NCI-H69 (cell line): ENCODE measurements at regions not wholly inside any gene's neighbourhood (a gene's known extent, or its start where the extent isn't known, plus 50 kb on each side); places are given as distances from the start of the nearest gene placed in this dataset.
"Not testable (repeated sequence)": the region's sequence is repeated elsewhere in the genome, so short reads cannot be mapped to it uniquely, and the experiment has no call there.

Experiments used
- DNase-seq: peaks from one replicate; lab custom pipeline; 2025; lab: John Stamatoyannopoulos, UW

GRCh38 chr2:16970948-16971347 lies 305.3 kb upstream of the CYRIA start:
- DNase-seq = not testable (repeated sequence)

DNA sequence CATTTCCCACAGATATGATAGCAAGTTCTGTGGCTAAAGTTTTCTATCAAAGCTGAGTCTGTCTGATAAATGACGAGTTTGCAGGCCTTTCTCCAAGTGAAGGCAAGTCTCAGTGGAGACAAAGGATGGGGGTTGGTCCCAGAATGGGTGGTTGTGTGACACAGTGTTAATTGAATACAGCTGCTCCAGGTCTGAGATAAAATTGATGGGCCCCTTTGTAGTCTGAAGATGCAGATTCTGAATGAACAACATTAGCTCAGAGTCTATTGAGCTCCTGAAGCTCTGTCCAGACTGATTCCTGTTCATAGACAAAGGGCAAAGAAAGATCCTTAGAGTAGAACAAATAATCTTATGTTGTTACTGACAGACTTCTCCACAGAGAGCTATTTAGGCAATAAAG lies 296.9 kb upstream of the CYRIA start:
- peak; percentile 30 for DNase-seq

DNA sequence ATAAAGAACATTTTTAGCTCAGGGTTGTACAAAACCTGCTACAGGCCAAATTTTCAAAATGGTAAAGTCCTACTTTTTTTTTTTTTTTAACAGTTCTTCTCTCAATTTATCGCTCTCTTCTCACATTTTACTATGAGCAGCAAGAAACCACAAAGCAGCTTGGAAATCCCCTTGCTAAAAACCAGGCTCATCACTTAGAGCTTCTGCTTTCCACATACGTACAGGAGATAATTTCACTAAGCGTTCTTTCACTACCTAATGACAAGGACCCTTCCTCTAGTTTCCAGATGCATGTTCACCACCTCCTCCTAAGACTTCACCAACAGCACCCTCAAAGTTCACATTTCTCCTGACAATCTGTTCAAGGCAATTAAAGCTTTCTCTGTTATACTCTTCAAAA lies 294.9 kb upstream of the CYRIA start:
- no peak for DNase-seq

GRCh38 chr2:16958266-16958665 lies 292.6 kb upstream of the CYRIA start:
- DNase-seq = no peak

- DNase-seq = no peak
Measured at GRCh38 chr2:16952805-16953204, 287.2 kb upstream of the CYRIA start.

GRCh38 chr2:16952368-16952767 lies 286.7 kb upstream of the CYRIA start:
- DNase-seq = peak; percentile 21

GRCh38 chr2:16950436-16950835 lies 284.8 kb upstream of the CYRIA start:
- DNase-seq = peak; percentile 20

DNA sequence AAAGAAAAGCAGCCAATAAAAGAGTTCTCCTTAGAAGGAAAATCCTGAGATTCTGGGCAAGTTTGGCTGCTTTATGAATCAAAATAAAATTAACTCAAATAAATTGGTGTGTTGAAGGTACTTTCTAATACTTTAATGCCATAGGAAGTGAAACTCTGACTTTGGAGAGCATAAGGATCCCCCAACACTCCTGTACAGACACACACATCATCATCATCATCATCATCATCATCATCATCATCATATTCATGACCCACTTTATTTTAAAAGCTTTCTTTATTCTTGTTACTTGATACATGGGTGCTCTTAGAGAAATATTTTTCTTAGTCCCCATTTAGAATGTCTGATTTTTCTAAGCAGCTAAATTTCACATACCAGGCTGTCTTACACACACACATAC lies 283.1 kb upstream of the CYRIA start:
- DNase-seq = peak; percentile 27

GRCh38 chr2:16948053-16948452 lies 282.4 kb upstream of the CYRIA start:
- peak; percentile 94 for DNase-seq

DNA sequence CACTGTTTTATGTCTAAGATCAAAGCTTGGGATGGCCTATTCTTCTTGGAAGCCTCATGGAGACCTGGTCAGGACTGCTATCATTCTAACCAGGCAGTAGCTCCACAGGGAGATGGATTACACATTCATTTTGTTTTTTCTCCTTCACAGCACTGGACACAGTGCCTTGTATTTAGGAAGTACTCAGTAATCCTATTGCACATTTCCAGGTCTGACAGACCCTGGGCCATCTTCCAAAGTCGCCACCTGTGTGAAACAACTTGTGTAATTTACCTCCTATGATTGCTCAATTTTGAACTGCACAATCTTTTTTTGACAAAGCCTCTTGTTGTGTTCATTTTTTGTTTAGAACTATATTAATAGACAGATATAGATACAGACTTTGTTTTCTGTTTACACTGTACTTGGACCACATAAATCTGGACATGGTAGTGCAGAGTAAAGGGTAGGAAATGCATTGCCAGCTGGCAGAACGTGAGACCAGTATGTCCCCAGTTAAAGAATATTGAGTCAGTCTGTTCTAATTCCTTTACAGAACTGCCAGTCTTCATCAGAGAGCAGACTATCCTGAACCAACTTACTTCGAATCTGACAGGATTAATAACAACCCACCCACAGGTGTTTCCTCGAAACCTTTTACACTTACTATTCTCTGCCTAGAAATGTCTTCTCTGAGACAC lies 277.8 kb upstream of the CYRIA start:
- no peak for DNase-seq

DNA sequence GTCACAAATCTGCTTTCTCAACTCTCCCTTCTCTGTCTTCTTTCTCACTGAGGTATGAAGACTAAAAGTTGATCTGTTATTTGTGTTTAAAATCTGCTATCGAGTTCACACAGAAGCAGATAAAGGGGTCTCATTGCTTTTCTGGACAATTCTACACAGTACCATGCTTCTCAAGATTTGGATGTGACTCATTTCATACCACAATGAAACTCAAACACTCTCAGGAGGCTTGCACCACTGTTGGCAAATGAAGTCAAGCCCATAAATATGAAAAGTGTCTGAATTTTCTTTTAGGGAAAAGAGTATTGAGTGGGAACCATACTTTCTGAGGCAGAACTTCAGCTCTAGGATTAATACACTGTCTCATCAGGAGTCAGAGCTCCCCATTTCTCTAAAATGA lies 274.6 kb upstream of the CYRIA start:
- DNase-seq = no peak

GRCh38 chr2:16939771-16940170 lies 274.1 kb upstream of the CYRIA start:
- DNase-seq = no peak

DNA sequence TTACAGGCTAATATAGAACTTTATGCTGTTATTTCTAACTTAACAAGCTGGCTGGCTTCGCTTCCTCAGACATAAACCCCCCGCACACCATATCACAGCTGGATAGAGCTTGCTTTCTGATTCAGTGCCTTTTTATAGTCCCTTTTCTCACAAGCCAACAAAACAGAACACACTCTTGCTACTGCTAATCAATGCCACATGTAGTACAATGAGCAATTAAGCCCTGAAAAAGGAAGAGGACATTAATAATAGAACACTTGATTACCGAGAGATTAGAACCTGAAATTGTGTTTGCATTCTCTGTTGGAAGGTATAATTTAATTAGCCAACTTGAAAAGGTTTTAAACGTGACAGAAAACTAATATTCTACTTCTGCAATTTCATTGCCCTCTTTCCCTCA lies 267.7 kb upstream of the CYRIA start:
- DNase-seq = no peak

- DNase-seq = no peak
Measured at GRCh38 chr2:16932826-16933225, 267.2 kb upstream of the CYRIA start.

GRCh38 chr2:16931441-16931840 lies 265.8 kb upstream of the CYRIA start:
- DNase-seq = peak; percentile 32

DNA sequence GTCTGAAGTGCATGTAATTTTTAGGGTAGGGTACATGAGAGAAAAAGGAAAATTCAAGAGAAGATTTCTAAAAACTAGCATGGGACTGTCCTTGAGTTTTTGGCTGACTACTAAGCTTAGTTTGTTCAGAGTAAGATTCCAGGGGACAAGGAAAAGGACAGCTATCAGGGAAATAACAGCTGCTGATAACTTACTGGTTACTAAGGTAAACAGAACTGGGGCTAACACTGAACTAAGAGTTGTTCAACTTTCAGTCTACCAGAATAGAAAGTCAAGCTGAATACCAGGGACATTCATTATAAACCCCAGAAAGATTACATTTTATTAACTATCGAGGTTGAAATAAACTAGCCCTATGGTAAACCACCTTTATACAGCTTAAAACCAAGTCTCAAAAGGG lies 261.8 kb upstream of the CYRIA start:
- no peak for DNase-seq

GRCh38 chr2:16925145-16925544 lies 259.5 kb upstream of the CYRIA start:
- DNase-seq = no peak

DNA sequence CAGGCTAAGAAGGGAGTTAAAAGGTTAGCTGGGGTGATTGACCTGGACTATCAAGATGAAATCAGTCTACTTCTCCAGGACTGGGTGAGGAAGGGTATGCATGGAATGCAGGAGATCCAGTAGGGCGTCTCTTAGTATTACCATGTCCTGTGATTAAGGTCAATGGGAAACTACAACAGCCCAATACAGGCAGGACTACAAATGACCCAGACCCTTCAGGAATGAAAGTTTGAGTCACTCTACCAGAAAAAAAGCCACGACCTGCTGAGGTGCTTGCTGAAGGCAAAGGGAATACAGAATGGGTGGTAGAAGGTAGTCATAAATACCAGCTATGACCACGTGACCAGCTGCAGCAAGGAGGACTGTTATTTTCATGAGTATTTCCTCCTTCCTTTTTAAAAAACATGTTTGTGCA lies 249.7 kb upstream of the CYRIA start:
- DNase-seq = not testable (repeated sequence)

GRCh38 chr2:16911746-16912145 lies 246.1 kb upstream of the CYRIA start:
- DNase-seq = no peak

DNA sequence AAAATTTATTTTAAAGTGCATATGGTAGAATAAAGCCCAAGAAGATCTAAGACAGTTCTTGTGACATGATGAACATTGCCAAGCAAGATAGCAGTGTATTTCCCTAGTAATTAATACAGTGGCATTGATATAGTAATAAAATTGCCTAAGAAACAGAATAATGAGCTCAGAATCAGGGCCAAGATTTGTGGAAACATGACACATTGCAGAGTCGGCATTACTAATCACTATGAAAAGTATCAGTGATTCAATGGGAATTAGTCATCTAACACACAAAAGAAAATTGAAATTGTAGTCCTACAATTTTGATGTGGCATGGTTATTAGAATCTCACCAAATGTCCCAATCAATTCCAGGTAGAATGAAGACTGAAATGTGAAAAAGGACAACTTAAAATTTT lies 243.0 kb upstream of the CYRIA start:
- DNase-seq = no peak

DNA sequence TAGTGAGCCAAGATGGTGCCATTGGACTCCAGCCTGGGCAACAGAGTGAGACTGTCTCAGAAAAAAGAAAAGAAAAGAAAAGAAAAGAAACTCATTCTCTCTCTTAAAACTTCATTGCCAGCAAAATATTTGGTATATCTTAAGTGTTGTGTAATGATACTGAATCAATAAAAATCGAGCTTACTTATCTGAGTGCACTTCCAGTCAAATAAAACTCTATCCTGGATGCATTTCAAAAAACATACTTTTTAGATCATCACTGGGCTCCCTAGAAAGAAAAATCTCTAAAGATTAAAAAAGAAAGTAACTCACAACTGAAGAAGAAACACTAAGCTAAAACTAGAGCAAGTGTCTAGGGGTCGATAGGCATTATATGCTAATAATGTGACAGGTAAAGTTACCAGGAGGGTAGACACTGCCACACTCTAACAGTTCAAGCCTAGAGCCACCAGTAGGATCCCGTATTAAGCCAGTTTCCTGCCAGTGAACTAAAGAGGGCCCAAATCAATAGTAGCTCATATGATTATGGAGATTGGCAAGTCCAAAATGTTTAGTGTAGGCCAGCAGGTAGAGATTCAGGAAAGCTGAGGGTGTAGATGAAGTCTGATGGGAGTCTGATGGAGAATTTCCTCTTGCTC lies 242.1 kb upstream of the CYRIA start:
- no peak for DNase-seq

DNA sequence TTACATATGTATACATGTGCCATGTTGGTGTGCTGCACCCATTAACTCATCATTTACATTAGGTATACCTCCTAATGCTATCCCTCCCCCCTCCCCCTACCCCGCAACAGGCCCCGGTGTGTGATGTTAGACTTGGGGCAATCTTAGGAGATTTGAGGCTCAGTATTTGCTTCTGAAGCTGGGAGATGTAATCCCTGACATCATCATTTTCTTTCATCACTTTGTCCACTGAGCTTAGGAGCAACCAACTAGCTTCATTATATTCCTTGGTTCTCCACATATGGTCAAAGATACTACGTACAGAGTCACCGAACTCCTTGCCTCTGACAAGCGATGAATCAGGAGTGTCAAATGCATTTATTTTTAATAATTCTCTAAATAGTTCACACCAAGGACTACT lies 239.7 kb upstream of the CYRIA start:
- not testable (repeated sequence) for DNase-seq

DNA sequence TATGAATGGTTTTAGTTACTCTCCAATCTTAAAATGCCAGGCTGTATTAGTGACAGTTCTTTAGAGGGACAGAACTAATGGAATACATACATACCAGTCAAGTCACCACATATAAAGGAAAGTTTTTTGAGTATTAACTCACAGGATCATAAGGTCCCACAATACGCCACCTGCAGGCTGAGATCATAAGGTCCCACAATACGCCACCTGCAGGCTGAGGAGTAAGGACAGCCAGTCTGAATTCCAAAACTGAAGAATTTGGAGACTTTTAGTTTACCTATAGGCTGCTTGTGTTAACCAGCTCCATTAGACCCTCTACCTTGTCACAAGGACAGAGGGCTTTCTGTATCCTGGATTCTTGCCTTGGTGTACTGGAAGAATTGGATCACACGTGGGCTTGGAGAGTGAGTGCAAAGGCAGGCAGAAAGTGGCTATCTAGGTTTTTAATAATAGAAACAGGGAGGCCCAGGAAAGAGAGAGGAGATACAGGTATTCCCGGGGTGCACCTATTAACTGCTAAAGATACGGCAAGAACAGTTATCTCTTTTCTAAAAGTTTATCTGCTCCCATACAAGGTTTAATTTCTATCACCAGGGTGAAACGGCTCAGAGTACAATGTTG lies 234.9 kb upstream of the CYRIA start:
- DNase-seq = peak; percentile 47

DNA sequence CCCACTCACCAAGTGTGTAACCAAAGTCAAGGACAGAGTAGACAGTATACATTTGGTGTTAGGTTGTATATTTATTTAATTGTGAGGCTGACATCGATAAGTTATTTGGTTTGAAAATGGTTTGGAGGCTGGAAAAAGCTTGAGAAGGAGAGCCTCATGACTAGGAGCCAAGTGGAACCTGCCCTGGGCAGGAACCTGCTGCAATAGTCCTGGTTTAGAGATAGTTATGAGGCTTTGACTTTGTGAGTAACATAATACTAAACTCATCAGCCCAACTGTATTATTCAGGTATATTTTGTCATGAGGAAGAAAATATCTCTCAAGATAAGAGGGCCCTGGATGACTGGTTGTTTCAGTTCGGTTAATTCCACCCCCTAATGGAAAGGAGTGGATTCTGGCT lies 234.3 kb upstream of the CYRIA start:
- no peak for DNase-seq
